ENCODE measurements at regions not wholly inside any gene's neighbourhood (a gene's known extent, or its start where the extent isn't known, plus 50 kb on each side); places are given as distances from the start of the nearest gene placed in this dataset.

DNA sequence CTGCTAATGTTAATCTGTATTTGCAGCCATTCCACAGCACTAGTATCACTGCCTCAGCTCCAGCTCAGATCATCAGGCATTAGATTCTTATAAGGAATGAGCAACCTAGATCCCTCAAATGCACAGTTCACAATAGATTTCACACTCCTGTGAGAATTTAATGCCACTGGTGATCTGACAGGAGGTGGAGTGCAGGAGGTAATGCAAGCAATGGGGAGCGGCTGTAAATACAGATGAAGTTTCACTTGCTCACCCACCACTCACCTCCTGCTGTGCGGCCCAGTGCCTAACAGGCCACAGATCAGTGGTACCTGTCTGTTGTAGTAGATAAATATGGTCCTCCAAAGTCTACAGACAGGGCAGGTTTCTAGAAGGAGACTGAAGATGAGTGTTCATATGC lies 97.7 kb upstream of the TMEFF2 start:
- TF ChIP-seq POLR2A (IDR thresholded peaks at IDR 0.05; ENCODE audit: low read depth, low read length) (no peak), POLR2AphosphoS5 (IDR thresholded peaks at IDR 0.05; ENCODE audit: low read depth, low read length) (no peak)

Measured in GM12892 (cell line).